ENCODE measurements at regions not wholly inside any gene's neighbourhood (a gene's known extent, or its start where the extent isn't known, plus 50 kb on each side); places are given as distances from the start of the nearest gene placed in this dataset.

DNA sequence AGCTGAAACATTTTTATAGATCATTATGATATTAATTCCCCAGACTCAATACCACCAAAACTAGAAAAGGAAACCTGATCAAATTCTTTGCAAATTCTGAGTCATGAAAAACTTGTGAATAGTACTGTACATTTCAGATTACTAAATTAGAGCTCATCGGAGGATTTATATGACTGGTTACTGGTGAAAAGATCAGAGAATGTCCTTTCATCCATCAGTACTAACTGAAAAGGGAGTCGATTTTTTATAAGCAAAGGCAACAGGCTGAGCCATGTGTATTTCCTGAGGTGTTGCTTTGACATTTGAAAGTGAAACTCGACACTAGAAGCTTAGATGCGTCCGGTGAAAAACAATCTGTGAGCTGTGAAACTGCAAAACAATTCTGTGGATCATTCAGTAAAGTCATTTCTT lies 155.7 kb downstream of the TNFSF18 start:
- no peak for DNase-seq

DNA sequence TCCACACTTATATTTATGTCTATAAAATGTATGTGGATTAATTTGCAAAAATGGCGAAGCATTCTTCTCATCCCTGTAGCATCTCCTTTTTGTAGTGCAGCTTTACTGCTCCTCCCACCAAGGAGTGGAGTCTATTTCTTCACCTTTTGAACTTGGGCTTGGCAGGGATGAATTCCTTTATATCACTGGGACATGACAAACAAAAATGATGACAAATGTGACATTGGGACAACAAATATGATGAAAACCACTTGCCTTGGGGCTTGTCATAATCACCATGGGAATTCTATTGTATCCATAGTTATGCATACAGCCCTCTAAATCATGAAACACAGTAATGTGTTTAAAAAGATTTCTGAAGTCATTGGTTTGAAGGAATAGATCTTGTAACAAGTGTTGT lies 155.0 kb downstream of the TNFSF18 start:
- no peak for DNase-seq

GRCh38 chr1:172897738-172898137 lies 153.0 kb downstream of the TNFSF18 start:
- no peak for DNase-seq

GRCh38 chr1:172898866-172899265 lies 151.9 kb downstream of the TNFSF18 start:
- DNase-seq = no peak

DNA sequence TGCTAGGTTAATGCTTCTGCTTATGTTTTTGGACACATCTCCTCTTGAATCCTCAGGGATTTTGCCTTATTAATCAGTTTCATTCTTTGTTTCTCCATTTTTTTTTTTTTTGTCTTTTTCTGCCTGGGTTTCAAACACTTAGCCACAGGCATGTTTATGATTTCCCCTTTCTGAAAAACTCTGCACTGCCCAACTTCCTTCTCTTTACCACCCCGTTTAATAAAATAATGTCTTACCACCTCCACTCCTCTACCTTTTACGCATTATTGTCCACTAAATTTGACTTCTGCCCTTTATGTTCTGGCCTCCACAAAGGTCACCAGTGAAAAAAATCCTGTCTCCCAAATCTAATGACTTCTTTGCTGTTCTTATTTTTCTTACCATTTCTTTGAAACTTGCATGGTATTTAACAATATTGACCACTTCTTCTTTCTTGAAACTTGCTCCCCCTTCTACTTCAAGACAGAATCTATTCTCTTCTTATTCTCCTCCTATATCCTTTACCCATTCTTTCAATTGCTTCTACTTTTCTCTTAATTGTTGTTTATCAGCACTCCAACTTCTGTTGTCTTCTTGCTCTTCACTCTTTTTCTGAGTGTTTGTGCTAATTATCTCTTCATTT lies 150.3 kb downstream of the TNFSF18 start:
- DNase-seq = peak; percentile 68 to 78

- no peak for DNase-seq
Measured at GRCh38 chr1:172902200-172902599, 148.5 kb downstream of the TNFSF18 start.

DNA sequence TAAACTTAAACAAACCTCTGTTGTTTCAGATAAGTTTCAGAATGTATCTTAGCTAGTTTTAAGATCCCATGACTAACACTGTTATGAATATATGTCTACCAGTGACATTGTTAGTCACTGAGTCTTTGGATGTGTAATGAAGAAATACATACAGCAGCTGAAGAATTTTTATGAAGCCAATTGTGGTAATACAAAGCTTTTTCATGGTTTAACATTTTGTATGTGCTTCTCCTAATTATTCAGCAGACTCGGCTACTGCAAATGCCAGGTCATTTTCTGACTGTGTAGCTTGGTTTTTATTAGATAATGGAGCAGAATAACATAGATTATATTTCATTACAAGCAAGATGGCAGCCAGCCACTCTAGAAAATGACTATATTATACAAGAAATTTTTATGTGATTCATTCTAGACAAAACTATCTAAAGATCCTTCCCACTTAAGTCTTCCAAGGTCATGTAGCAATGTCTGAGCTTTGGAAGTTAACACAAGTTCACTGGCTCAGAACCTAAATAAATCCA lies 147.8 kb downstream of the TNFSF18 start:
- DNase-seq = no peak

GRCh38 chr1:172903581-172904220 lies 147.0 kb downstream of the TNFSF18 start:
- DNase-seq = no peak

- no peak for DNase-seq
Measured at GRCh38 chr1:172905452-172905851, 145.3 kb downstream of the TNFSF18 start.

DNA sequence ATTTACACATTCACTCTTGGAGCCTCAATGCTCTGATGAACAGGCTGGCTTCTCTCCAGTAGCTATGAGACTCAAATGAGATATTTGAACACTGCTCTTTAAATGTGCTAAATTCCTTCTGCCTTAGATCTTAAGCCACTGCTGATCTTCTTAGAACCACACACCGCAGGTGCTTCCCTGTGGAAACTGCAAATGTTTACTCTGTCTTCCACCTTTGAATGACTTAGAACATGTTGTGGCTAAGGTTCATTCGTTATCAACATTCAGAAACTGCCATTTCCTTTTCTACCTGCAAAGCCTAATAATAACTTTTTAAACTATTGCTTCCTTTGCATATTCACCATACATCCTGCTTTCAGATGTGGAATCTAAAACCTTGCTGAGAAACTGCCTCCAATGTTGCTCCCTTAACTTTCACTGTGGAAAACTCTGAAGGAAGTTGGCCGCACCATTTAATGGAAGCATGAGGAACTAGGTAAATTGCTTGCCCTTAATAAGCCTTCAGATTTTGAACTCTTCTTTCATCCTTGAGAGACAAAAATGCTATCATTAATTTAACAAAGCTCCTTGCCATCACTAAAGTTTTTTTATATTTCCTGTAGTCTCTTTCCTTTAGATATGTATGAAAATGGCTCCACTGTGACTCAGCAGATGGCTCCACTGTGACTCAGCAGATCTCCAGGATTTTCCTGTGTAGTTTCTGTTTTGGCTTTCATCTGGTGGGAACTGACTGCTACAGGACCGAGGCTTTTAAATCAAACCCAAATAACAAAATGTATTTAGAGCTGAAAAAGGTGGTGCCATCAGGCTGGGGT lies 143.8 kb downstream of the TNFSF18 start:
- no peak for DNase-seq

DNA sequence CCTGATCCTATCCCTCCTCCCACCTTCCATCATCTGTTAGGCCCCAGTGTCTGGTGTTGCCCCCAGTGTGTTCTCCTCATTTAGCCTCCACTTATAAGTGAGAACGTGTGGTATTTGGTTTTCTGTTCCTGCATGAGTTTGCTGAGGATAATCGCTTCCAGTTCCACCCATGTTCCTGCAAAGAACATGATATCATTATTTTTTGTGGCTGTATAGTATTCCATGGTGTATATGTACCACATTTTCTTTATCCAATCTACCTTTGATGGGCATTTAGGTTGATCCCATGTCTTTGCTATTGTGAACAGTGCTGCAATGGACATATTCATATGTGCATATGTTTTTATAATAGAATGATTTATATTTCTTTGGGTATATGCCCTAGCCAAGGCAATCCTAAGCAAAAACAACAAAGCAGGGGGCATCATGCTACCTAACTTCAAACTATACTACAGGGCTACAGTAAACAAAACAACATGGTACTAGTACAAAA lies 142.9 kb downstream of the TNFSF18 start:
- DNase-seq = no peak

- DNase-seq = no peak
Measured at GRCh38 chr1:172909606-172910326, 141.0 kb downstream of the TNFSF18 start.

DNA sequence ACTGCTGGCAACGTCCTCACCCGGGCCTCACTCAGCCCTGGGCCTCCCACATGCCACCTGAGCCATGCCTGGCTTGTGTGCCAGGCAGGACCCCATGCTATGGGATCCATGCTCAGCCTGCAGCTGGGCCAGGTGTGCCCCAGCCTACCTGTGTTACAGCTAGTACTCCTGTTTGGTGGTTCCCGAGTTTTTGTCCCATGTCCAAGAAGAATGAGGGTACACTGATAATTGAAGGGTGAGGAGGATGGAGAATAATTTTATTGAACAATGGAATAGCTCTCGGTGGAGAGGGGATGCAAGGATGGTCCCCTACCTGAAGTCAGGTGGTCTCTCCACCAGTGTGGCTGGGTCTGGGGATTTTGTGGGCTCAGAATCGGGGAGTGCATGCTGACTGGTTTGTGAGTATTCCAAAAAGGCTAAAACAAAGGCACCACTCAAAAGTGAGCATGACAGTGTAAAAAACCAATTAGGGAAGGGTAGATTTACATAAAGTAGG lies 137.9 kb downstream of the TNFSF18 start:
- no peak for DNase-seq

GRCh38 chr1:172914501-172915144 lies 136.1 kb downstream of the TNFSF18 start:
- no peak for DNase-seq

DNA sequence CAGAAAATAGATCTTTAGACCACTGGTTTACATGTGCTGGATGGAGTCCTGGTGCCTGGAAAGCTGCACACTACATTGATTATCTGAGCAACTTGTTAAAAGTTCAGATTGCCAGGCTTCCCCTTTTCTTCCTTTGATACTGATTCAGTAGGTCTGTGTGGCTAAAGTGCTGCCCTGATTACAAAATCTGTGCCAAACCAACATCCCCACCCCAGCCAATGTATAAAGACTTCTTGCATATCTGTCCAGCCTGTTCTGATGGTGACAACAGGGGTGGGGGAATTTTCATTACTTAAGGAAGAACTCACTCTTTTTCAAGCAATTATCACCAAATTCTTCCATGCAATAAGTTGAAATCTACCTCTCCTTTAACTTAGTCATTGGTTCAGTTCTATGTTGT lies 135.5 kb downstream of the TNFSF18 start:
- DNase-seq = no peak

DNA sequence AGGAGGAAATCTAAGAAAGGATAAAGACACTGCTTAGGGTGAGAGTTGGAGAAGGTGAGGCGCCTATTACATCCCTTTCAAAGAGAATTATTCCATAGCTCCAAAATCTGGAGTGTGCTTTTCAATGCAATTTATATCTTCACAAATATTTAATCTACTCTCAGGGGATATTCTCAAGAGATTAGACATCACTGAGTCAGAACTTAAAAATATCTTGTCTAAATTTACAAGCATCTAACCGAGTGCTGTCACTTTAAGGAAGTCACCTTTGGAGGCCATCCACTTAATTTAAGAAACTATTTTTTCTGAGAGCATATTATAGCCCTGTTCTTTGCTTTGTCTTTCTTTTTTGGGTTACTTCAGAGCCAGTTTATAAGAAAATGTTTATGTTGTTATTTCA lies 134.6 kb downstream of the TNFSF18 start:
- no peak for DNase-seq

GRCh38 chr1:172917972-172918371 lies 132.8 kb downstream of the TNFSF18 start:
- DNase-seq = no peak

- DNase-seq = no peak
Measured at GRCh38 chr1:172918478-172918877, 132.3 kb downstream of the TNFSF18 start.

GRCh38 chr1:172926070-172926469 lies 124.7 kb downstream of the TNFSF18 start:
- no peak for DNase-seq

GRCh38 chr1:172928412-172928811 lies 122.3 kb downstream of the TNFSF18 start:
- DNase-seq = no peak

DNA sequence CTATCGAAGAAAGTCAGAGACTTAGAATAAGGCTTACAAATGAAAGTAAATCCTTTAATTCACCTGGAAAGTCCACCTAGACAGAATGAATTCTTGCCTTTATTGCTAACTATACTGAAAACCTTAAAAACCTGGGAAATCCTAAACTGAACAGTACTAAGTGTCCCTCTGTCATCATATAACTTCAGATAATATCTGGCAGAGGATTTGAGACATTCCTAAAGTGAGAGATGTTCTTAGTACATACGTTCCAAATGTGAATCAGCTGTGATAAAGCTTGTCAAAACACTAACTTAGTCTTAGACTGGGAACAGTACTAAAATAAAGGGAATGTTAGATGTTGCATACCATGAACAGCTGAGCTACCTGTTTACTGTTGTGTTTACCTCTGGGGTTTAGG lies 121.7 kb downstream of the TNFSF18 start:
- DNase-seq = no peak

GRCh38 chr1:172930142-172930541 lies 120.6 kb downstream of the TNFSF18 start:
- no peak for DNase-seq

Measured in AML-193 (cell line).